Rectal smooth muscle tissue (tissue), 1 donor: ENCODE measurements at regions not wholly inside any gene's neighbourhood (a gene's known extent, or its start where the extent isn't known, plus 50 kb on each side); places are given as distances from the start of the nearest gene placed in this dataset.

Experiments used
- H3K27ac ChIP-seq: one replicate; pipeline ENCODE4 v1.7.0; 2013; ENCODE audit warnings: low read depth, low read length, inconsistent platforms
- H3K27me3 ChIP-seq: one replicate; pipeline ENCODE4 v1.7.0; 2013; ENCODE audit warnings: low read length; ENCODE audit not compliant: control insufficient read depth, insufficient read depth
- H3K36me3 ChIP-seq: one replicate; pipeline ENCODE4 v1.7.0; 2013; ENCODE audit warnings: low read length; ENCODE audit not compliant: control insufficient read depth, insufficient read depth
- H3K4me1 ChIP-seq: one replicate; pipeline ENCODE4 v1.7.0; 2013; ENCODE audit warnings: low read length; ENCODE audit not compliant: control insufficient read depth, insufficient read depth
- H3K4me3 ChIP-seq: one replicate; pipeline ENCODE4 v1.7.0; 2013; ENCODE audit warnings: low read length
- H3K9ac ChIP-seq: one replicate; pipeline ENCODE4 v1.7.0; 2013; ENCODE audit warnings: low read length

- no peak overlapping the region for H3K4me3 ChIP-seq
- no peak overlapping the region for H3K9ac ChIP-seq
- no peaks in the 10 kb centered on the region for H3K36me3 ChIP-seq
- no peak overlapping the region for H3K27ac ChIP-seq
- H3K4me1 ChIP-seq: no peaks in the 10 kb centered on the region
- H3K27me3 ChIP-seq: no peaks in the 10 kb centered on the region
These were observed 401.2 kb downstream of the IRX1 start for GRCh38 chr5:3996707-3997336.

- Histone ChIP-seq H3K4me1 (no peaks in the 10 kb centered on the region), H3K27ac (no peak overlapping the region), H3K27me3 (no peaks in the 10 kb centered on the region), H3K9ac (no peak overlapping the region), H3K4me3 (no peak overlapping the region), H3K36me3 (no peaks in the 10 kb centered on the region)
These were observed 402.0 kb downstream of the IRX1 start for GRCh38 chr5:3997670-3998069.

DNA sequence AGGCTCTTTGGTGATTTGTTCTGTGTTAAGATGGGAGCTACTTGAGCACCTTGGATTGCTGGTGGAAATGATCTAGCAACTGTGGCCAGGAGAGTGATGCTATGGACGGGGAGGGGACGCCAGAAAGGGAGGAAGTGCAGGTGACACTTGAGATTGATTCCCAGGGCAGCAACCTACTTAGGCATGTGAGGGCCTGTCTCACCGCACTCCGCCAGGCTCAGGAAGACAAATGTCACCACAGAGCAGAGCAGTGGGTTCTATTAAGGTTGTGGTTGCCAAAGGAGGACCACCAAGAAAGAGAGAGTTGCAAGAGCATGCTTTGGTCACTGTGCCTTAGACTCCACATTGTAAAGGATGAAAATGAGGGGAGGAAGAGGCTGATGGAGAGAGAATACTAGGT, 404.3 kb downstream of the IRX1 start:
- no peak overlapping the region for H3K27ac ChIP-seq
- H3K36me3 ChIP-seq: no peaks in the 10 kb centered on the region
- H3K4me1 ChIP-seq: no peaks in the 10 kb centered on the region
- no peak overlapping the region for H3K4me3 ChIP-seq
- no peak overlapping the region for H3K9ac ChIP-seq
- no peaks in the 10 kb centered on the region for H3K27me3 ChIP-seq

DNA sequence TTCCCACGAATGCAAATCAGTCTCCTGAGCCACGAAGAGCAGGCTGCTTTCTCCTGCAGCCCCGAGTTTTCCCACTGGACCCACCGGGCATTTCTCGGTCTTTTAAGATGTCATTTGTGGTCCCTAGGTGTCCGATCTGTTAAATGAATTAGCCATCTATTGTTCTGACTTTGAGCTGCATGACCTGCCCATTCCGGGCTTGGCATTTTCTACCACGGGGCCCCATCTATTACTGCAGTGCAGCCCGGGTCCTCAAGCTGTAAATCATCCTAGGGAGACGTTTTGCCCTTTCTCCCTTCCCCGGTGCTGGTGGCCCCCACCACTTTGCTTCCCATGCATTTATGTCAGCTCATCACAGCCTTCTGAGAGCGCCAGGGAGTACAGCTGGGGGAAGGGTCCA, 405.4 kb downstream of the IRX1 start:
- no peak overlapping the region for H3K9ac ChIP-seq

DNA sequence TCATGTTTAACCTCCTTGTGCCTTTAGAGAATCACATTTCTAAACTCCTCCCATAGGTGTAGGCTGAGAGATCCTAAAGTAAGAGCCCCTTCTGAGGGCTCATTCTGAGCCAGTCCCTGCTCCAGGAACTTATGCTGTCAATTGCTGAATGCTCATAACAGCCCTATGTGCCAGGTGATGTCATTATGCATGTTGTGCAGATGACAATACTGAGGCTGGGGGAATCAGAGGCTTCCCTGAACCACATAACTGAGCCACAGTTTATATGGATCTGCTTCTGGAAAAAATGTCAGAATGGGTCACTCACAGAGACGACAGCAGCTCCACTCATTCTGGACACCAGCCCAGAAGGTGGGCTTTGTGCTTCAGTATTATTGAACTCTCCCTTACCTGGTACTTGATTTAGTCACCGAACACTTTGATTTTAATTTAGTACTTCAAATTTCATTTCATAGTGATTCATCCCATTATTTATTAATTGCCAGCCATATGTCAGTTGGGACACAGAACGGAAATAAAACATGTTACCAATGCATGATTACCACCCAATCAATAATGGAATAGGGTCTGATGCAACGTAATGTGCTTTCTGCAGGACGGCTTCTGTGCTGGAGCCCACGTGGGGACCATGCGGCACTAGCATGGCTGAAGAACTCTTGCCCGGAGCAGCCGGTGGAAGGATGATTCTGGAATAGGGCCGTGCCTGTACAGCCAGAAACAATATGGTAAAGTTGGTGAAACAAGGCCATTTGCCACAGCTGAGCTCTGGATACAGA, 406.3 kb downstream of the IRX1 start:
- H3K4me3 ChIP-seq: no peak overlapping the region
- H3K27me3 ChIP-seq: no peaks in the 10 kb centered on the region
- H3K36me3 ChIP-seq: no peaks in the 10 kb centered on the region
- no peaks in the 10 kb centered on the region for H3K4me1 ChIP-seq
- no peak overlapping the region for H3K9ac ChIP-seq
- H3K27ac ChIP-seq: no peak overlapping the region

More for the DNA sequence above, 405.4 kb downstream of the IRX1 start:
- Histone ChIP-seq H3K4me3 (no peak overlapping the region), H3K4me1 (no peaks in the 10 kb centered on the region), H3K27ac (no peak overlapping the region), H3K36me3 (no peaks in the 10 kb centered on the region), H3K27me3 (no peaks in the 10 kb centered on the region)

- Histone ChIP-seq H3K36me3 (no peaks in the 10 kb centered on the region), H3K27ac (no peak overlapping the region), H3K4me1 (no peaks in the 10 kb centered on the region), H3K9ac (no peak overlapping the region), H3K4me3 (no peak overlapping the region), H3K27me3 (no peaks in the 10 kb centered on the region)
These were observed 409.7 kb downstream of the IRX1 start for GRCh38 chr5:4005335-4005734.

- Histone ChIP-seq H3K36me3 (no peaks in the 10 kb centered on the region), H3K4me1 (no peaks in the 10 kb centered on the region), H3K27ac (no peak overlapping the region), H3K4me3 (no peak overlapping the region), H3K9ac (no peak overlapping the region), H3K27me3 (no peaks in the 10 kb centered on the region)
These were observed 411.4 kb downstream of the IRX1 start for GRCh38 chr5:4007001-4007400.

DNA sequence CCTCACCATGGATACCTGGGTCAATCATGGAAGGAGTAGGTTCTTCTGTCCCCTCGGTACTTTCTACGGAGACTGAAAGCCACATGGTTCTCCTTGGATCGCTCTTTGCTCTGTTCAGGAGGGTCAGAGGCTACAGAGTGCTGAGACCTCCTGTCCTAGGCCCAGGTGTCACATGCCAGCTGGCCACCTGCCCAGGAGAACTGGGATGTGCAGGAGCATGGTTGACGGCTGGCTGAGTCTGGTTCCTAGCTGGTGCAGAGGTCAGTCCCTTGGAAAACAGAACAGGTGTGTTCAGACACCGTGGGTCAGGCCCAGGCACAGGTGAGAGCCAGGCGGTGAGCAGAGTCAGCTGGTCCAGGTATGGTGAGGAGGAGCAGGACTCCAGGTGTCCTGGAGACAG, 416.3 kb downstream of the IRX1 start:
- no peaks in the 10 kb centered on the region for H3K27me3 ChIP-seq
- no peaks in the 10 kb centered on the region for H3K4me1 ChIP-seq
- H3K27ac ChIP-seq: no peak overlapping the region
- no peaks in the 10 kb centered on the region for H3K36me3 ChIP-seq
- H3K4me3 ChIP-seq: no peak overlapping the region
- no peak overlapping the region for H3K9ac ChIP-seq

- H3K27ac ChIP-seq: no peak overlapping the region
- H3K27me3 ChIP-seq: no peaks in the 10 kb centered on the region
- no peak overlapping the region for H3K4me3 ChIP-seq
- no peaks in the 10 kb centered on the region for H3K4me1 ChIP-seq
- H3K9ac ChIP-seq: no peak overlapping the region
- H3K36me3 ChIP-seq: no peaks in the 10 kb centered on the region
These were observed 417.7 kb downstream of the IRX1 start for GRCh38 chr5:4013106-4013898.

GRCh38 chr5:4015709-4016108, 420.1 kb downstream of the IRX1 start:
- H3K27ac ChIP-seq: no peak overlapping the region

GRCh38 chr5:4017076-4017803, 421.6 kb downstream of the IRX1 start:
- Histone ChIP-seq H3K9ac (no peak overlapping the region), H3K4me1 (no peaks in the 10 kb centered on the region), H3K27ac (no peak overlapping the region), H3K36me3 (no peaks in the 10 kb centered on the region), H3K4me3 (no peak overlapping the region), H3K27me3 (no peaks in the 10 kb centered on the region)

More at GRCh38 chr5:4015709-4016108, 420.1 kb downstream of the IRX1 start:
- Histone ChIP-seq H3K4me1 (no peaks in the 10 kb centered on the region), H3K9ac (no peak overlapping the region), H3K27me3 (no peaks in the 10 kb centered on the region), H3K36me3 (no peaks in the 10 kb centered on the region), H3K4me3 (no peak overlapping the region)

GRCh38 chr5:4018007-4018406, 422.4 kb downstream of the IRX1 start:
- H3K4me3 ChIP-seq: no peak overlapping the region
- H3K27ac ChIP-seq: no peak overlapping the region
- no peaks in the 10 kb centered on the region for H3K27me3 ChIP-seq
- H3K9ac ChIP-seq: no peak overlapping the region
- no peaks in the 10 kb centered on the region for H3K4me1 ChIP-seq
- no peaks in the 10 kb centered on the region for H3K36me3 ChIP-seq
